Stimulated activated CD8-positive, alpha-beta memory T cell treated with anti-CD3 and anti-CD28 coated beads, Interleukin-7, amount 100 ng/mL, for 4 hours (primary cell): ENCODE measurements at regions not wholly inside any gene's neighbourhood (a gene's known extent, or its start where the extent isn't known, plus 50 kb on each side); places are given as distances from the start of the nearest gene placed in this dataset.

Experiments used
- DNase-seq, 2 donors: peaks; one replicate each; pipeline ENCODE4 v3.0.0-alpha.2; 2020; ENCODE audit warnings: low read depth in 2 of 2

DNA sequence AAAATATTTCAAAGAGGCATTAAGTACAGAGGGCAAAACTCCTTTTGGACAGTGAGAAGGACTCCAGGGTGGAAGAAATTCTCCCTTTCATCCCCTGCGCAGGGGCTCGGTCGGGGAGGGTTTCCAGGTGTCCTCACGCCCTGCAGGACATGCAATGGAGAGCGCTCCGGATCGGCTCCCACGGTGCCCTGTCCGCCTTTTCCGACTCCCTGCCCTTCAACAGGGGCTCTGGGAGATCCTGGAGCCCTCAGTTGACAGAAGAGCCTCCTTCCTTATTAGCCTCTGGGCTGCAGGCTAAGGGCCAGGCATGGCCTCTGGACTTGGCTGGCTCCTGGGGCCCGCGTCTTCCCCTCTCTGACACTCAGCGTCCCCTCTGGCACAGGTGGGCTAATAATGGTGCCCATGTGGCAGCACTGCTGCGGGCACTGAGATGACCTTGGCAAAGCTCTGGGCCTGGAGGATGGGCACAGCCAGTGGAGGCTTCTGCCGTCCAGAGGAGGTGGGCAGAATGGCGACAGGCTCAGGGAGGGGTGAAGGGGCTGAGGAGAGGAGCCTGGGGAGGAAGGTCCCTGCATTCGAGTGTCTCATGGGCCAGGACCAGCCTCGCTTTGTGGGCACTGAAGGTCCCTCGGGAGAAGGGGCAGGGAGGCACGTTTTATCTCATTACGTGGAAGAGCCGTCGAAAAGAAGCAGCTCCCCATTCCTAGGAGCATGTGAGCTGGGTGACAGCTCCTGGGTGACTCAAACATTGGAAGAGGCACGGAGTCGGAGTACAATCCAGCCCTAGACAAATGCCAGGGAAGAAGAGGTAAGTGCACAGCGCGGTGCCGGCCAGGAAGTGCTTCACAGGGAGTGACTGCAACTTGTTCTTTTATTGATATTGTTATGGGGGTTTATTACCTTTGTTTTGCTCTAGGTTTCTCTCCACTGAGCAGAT lies 161.7 kb downstream of the IRF8 start:
- no peak for DNase-seq

DNA sequence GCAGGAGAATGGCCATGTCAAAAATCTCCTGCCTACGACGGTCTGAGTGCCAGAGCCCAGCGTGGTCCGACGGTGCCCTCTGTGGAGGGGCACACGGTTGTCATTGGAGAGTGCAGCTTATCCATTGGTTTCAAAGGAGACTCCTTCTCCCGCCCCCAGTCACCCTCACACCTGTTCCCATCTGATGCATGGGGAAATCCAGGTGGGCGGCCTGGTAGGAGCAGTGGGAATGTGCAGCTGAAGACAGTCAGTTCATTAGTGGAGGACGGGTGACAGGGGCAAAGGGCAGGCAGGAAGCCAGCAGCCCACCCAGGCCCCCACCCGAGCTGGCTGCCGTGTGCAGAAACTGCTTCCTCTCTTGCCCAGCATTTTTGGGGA lies 162.3 kb downstream of the IRF8 start:
- DNase-seq: no peak

DNA sequence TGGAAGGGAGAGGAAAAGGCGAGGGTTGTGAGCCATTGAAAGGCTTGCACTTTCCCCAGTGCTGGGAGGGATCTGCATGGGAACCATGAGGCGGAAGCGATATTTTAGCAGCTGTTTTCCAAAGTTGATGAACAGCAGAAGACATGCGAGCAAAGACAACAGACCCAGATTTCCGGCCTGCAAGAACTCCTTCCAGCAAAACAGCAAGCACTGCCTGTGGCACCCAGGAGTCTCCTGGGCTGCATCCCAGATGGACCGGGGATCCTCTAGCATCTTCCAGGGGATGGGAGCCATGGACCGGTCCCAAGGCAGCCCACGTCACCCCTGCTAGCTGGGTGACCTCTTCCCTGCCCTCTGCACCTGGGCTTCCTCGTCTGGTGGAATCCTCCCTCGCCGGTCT lies 162.8 kb downstream of the IRF8 start:
- DNase-seq: no peak

DNA sequence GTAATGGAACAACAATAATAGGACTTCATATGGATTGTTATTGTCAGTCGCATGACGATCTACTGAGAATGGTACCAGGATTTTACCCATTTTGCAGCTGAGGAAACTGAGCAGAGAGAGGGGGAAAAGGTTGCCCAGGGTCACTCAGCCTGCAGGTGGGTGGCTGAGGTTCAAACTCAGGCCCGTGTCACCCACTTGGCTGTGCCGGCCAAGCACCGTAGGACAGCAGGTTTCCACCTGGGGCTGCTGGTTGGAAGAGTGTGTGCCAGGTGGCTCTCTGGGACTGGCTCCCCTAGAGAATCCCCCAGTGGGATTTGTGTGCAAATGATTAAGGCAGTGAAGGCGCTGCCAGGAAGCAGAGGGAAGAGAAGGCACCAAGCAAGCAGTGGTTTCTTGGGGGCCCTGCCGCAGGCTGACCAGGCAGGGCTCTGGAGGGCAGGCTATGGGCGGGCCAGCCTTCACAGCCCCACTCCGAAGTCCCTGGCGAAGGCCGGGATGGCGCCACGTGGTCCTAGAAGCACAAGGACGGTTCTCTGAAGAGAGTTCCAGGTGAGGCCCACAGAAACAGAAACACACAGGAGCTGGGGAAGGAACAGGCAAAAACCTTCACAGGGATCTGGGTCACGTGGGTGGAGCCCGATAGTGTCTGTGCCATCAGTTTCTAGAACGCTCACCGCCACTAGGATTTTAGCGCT lies 163.5 kb downstream of the IRF8 start:
- DNase-seq: no peak

DNA sequence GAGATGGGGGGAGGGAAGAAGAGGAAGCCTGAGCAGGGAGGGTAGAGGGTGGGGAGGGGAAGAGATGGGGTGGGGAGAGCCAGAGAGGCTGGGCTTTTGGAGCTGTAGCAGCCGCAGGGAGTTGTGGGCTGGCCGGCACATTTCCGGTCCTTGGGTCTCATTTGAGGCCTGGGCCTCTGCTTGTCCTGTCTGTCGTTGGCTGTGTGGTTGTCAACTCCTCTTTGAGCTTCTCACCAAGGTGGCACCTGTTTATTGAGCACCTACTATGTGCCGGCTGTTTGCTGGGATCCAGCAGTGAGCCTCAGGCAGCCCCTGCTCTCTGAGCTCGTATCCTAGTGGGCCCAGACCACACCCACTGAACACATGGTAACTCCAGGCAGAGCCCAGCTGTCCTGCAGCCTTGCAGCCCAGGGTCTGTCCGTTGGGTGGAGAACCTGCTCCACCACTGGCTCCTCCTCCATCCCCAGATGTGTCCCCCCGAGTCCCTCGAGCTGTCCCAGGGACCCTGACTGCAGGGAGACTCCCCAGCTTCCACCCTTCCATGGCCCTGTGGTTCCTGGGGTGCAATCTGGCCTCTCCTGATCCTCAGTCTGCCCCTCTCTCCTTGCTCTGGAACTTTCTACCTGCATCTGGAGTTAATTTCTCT lies 164.9 kb downstream of the IRF8 start:
- no peak for DNase-seq

DNA sequence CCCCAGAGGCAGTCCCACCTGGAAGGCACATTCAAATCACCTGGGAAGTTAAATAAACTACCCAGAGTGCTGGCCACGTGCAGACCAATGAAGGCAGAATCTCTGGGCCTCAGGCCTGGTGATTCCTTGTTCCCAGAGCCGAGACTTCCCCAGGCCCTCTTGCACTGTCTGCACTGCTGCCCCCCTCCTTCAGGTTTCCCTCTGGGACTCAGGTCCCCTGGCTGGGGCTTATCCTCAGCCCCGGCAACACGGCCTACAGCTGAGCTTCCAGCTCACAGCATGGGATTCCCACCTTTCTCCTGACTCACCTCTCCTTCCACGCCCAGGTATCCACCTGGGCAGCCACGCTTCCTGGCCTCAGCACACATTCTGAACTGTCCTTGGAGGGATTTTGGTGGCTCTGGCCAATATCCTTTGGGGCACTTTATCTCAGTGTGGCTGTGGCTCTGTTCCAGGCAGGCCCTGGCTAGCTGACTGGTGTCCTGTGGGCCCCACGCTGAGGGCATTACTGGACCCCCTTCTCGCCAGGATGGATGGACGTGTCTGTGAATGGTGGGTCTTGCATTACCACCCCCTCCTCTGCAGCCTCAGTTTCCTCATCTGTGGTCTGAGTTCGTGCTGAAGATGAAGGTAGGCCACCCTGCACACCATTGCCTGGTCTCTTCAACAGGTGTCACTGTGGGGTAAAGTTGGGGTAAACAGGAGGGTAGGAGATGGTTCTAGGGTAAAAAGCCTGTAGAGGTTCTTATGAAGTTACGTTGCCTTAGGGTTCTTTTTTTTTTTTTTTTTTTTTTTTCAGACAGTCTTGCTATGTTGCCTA lies 165.7 kb downstream of the IRF8 start:
- no peak for DNase-seq

DNA sequence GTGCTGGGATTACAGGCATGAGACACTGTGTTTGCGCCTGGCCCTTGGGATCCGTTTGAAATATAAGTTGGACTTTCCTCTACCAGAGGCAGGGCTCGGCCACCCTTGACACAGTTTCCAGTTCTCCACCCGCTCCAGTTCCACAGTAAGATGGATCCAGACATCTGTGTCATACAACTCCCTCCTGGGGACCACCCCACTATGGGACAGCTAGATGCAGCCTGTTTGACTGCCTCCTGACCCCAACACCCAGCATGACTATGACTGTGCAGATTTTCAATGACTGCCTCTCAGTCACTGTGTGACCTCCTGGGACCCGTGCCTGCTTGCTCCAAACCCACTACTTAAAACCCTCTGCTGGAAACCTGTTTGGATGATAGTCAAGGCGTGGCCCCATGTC lies 166.7 kb downstream of the IRF8 start:
- no peak for DNase-seq

DNA sequence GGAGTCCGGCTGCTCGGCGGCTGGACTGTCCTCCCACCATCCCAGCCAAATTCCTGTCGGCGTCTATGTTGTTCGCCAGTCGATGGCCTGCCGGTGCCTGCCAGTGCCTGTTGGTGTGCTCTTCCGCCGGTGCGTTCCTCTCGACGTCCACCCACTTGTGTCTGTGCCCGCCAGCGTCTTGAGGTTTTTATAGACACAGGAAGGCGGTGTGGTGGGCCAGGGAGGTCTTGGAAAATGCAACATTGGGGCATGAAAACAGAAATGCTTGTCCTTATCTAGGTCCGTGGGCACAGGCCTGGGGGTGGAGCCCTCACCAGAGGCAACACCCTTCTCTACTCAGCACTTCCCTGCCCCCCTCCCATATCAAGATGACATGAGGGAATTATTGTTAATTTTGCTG lies 167.8 kb downstream of the IRF8 start:
- no peak for DNase-seq

DNA sequence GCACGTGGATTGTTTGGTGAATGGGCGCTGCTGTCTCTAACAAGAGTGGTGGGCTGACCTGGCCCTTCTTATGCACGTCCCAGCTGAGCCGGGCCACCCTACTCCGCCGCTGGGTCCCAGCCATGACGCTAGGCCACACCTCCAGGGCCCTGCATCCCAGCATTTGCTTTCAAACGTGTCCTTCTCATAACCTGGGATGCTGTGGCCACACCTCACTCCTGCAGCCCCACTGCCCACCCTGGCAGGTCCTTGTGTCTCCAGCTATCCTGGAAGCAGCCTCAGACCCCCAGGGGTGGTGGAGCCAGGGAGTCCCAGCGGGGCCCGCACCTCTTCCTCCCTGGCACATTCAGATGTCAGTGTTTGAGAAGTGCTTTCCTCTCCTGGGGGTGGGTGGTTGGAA lies 168.6 kb downstream of the IRF8 start:
- DNase-seq: no peak

DNA sequence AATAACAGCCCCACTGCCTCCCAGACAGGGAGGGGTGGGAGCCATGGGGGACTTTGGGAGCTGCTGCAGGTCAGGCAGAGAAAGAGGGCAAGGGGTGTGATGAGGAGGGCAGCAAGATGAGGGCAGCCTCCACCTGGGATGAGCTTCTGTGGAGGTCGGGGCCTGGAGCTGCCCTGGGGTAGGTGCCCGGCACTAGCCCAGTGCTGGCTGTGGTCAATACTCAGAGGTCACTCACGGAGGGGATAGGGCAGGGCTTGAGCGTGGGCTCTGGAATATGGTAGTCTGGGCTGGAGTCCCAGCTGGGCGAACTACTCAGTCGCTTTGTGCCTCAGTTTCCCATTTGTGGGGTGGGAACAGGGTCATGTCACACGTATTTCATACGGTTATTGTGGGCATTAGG lies 169.0 kb downstream of the IRF8 start:
- DNase-seq: no peak

DNA sequence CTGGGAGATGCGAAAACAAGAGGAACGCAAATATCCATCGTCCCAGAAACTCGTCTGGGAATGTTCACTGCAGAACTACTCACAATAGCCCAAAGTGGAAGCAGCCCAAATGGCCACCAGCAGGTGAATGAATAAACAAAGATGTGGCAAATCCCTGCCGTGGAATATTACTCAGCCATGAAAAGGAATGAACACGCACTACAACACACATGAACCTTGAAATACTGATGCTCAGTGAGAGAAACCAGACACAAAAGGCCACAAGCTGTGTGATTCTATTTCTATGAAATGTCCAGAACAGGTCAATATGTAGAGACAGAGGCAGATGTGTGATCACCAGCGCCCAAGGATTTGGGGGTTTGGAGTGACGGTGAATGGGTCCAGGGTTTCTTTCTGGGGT lies 169.8 kb downstream of the IRF8 start:
- no peak for DNase-seq

DNA sequence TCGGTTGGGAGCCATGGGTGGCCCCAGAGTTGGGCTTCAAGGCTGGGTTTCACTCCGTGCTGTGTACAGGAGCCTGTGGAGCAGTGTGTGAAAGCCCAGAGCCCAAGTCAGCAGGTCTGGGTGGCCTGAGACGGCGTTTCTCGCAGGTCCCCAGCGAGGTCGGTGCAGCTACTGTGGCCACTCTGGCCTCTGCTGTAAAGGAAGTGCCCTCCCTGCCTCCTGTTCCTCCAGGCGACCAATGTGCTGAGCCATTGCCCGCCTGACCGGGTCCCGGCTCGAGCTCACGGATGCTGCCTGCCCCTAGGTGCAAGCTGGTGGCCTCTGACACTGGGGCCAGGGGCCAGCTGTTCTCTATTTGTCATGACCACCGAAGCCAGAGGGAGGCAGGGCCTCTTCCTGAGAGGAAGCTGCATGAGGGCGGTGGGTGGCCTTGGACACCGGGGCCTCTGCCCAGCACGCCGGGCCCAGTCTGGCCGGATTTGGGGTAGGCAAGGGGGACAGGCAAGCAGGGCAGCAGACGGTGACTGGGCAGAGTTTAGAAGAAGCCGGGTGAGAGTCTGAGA lies 170.9 kb downstream of the IRF8 start:
- DNase-seq: no peak

DNA sequence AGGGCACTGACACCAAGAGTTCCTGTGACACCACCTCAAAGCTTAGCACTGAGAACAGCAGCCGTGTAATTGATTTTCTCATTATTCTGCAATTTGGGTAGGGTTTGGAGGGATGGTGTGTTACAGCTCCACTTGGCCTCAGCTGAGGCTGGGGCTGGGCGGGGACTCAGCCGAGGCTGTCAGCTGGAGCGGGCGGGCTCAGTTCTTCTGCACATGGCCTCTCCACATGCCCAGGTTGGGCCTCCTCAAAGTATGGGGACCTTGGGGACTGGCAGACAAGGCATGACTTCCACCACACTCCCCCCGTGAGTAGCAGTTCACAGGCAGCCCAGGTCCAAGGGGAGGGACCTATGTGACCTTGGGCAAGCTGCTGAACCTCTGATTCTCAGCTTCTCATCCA lies 171.5 kb downstream of the IRF8 start:
- no peak for DNase-seq

DNA sequence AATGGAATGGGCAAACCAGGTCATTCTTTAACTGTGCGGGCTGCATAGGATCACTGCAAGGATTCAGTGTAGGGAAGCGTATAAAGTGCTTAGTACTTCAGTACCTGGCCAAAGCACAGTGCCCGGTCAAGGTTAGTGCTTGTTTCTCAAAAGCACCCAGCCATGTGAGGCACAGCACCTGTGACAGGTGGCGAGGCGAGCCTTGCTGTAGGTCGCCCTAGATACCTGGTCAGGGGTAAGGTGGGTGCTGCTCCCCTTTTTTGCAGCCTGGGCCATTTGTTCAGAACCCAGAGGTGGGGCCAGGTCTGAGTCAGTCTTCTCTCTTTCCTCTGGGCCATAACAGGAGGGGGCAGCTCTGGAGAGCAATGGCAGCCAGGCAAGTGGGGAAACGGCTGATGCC lies 172.0 kb downstream of the IRF8 start:
- no peak for DNase-seq

DNA sequence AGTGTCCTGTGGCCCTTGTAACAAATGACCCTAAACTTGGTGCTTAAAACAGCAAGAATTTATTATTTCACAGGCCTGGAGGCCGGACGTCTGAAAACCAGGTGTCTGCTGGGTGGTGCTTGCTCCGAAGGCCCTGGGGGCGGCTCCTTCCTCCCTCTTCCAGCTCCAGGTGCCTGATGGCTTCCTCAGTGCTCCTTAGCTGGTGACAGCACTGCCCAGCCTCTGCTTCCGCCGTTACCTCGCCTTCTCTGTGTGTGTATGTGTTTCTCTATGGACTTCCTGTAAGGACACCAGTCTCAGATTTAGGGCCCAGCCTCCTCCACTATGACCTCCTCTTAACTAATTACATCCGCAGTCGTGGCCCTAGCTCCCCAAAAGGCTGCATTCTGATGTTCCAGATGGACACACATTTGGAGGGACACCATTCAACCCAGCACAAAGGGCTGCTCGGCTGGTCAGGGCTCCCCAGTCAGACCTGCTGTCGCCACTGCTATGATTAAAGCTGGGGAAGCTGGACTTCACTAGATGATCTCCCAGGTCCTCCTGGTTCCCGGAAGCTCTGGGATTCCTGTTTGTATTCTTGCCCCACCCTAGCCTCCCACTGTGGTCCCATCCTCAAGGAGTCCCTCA lies 172.8 kb downstream of the IRF8 start:
- no peak for DNase-seq

DNA sequence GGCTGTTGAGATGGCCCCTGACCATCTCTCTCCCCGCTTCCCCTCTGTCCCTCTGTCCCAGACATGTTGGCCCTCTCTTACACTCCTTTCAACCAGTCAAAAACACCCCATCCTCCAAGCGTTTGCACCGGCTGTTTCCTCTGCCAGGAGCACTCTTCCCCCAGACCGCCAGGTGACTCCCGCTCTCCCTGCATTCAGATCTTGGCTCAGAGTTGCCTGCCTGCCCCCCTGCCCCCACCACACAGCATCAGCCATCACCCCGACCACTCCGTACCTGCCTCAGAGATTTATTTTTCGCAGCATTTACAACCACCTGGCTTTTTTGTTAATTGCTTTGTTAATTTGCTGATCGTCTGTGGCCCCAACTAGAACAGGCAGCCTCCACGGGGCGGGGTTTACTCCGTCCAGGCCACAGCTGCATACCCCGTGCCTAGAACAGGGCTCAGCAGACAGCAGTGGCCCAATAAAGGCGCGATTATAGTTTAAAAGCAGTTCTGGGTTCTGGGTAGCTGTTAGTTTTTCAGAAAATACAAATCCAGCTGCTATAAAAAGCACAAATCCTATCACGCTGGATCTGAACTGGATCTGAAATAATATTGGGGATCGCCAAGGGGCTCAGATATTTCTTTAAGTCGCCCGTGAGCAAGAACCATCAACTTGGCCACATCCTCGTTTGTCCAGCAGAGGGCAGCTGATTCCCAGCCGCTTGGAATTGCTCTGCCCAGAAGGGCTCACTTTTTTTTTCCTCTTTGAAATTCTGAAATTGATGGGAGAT lies 173.6 kb downstream of the IRF8 start:
- peak in 1 of 2 donors; percentile 3 for DNase-seq

DNA sequence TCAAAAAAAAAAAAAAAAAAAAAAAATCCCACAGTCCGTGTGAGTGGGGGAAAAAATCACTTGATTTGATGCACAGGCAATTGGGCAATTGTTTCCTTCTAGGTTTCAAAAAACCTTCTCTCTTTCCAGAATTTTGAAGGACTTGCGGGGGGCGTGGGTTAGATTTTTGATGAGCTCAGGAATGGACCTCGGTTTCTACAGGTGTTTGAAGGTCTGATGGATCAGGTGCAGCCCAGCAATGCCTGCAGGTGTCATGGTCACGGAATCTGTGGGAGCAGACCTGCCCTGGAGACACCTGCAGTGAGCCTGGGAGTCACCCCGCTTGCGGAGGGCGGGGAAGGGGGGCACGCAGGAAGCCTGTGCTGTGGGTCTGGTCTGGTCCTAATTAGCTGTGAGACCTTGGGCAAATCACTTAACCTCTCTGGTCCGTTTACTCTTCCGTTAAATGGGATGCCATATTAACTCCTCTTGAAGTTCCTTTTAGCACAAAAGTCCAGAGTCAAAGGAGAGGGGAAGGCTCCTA lies 174.2 kb downstream of the IRF8 start:
- no peak for DNase-seq

DNA sequence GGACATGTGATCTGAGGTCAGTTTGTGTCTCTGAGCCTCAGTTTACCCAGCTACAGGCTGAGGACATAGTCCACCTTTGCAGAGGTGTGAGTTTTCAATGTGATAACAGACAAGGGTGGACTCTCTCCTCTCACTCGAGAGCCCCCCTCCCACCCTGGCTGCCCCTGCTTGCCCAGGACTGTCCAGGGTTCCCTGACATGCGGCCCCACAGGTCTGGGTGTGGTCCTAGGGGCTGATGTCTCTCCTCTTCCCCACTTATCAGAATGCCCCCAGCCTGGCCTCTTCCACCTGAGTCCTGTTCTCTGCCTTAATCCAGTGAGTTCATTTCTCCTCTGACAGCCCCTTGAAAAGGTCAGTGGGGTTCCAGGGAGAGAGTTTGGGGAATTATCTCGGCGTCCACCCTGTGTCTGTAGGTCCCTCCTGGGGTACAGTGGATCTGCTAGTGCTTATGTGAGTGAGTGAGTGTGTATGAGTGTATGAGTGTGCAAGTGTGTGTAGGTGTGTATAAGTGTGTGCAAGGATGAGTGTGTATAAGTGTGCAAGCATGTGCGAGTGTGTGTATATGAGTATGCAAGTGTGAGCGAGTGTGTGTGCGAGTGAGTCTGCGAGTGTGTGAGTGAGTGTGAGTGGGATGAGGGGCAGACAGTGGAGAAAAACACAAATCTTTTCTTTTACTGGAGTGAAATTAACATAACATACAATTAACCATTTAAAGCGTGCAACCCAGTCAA lies 175.0 kb downstream of the IRF8 start:
- no peak for DNase-seq
